ENCODE measurements at regions not wholly inside any gene's neighbourhood (a gene's known extent, or its start where the extent isn't known, plus 50 kb on each side); places are given as distances from the start of the nearest gene placed in this dataset.

DNA sequence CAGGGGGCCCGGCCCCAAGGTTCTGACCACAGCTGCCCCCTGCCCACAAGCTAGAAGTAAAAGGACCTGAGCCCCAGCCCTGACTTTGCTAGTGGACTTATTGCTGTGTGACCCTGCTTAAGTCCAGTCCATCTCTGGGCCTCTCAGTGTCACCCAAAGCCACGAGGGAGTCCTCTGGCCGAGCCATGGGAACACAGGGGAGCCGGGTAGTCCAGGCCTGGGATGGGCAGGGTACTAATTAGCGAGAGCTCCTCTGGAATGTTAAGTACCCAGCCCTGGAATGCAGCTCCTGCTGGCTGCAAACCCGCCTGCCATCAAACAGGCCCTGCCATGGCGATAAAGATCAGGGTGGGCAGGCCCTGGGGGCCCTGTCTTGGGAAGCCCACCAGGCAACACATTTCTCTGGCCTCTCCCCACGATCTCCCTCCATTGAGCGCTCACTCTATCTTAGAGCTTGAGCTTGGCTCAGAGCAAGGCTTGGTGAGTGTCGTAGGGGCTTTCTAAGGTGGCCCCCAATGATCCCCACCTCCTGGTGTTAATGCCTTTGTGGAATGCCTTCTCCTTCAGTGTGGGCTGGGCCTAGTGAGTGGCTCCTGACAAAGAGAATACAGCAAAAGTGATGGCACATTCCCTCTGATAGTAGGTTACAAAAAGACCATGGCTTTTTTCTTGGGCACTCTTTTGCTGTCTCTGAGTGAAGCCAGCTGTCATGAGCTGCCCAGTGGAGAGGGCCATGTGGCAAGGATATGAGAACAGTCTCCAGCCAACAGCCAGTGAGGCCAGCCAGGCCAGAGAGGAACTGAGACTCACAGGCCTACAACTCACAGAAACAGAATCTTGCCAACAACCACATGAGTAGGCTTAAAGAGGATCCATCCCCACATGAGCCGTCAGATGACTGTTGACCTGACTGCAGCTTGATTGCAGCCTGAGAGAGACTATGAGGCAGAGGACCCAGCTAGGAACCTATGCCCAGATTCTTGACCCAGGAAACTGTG is 133.1 kb downstream of the SMAD6 start:
- H3K27me3 ChIP-seq (replicated peaks; ENCODE audit: control insufficient read depth, insufficient read depth, low read length), result no peaks in the 10 kb centered on the region
- Mint-ChIP-seq H3K36me3 (ENCODE audit: insufficient read depth, unreplicated experiment) (no peaks in the 10 kb centered on the region), H3K4me1 (ENCODE audit: low read depth, unreplicated experiment) (peaks cover 6% of the 10 kb centered on the region), H3K27me3 (ENCODE audit: insufficient read depth, unreplicated experiment) (no peaks in the 10 kb centered on the region), H3K27ac (ENCODE audit: unreplicated experiment) (no peak overlapping the region), H3K9me3 (ENCODE audit: unreplicated experiment) (no peaks in the 10 kb centered on the region), H3K4me3 (ENCODE audit: unreplicated experiment) (no peak overlapping the region)
- TF ChIP-seq, protein P1, sequence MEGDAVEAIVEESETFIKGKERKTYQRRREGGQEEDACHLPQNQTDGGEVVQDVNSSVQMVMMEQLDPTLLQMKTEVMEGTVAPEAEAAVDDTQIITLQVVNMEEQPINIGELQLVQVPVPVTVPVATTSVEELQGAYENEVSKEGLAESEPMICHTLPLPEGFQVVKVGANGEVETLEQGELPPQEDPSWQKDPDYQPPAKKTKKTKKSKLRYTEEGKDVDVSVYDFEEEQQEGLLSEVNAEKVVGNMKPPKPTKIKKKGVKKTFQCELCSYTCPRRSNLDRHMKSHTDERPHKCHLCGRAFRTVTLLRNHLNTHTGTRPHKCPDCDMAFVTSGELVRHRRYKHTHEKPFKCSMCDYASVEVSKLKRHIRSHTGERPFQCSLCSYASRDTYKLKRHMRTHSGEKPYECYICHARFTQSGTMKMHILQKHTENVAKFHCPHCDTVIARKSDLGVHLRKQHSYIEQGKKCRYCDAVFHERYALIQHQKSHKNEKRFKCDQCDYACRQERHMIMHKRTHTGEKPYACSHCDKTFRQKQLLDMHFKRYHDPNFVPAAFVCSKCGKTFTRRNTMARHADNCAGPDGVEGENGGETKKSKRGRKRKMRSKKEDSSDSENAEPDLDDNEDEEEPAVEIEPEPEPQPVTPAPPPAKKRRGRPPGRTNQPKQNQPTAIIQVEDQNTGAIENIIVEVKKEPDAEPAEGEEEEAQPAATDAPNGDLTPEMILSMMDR (IDR thresholded peaks at IDR 0.05; ENCODE audit: insufficient read depth in 1 of 2, low read depth in 1 of 2, low read length in 1 of 2, severe bottlenecking in 1 of 2, unreplicated experiment in 1 of 2), result no peak
- no peak overlapping the region for H3K4me3 ChIP-seq (ENCODE audit: low read depth, low read length)
- ChIA-PET POLR2A (no interaction called here), CTCF (interaction anchor here (1.3 kb wide), 1 partner anchor 16 kb away, joined by 7 read pairs; no protein-coding TSS in a partner anchor)
- intact Hi-C loops (cut with micrococcal nuclease; ENCODE audit: unreplicated experiment), result no loop called here
- DNase-seq, result peak; percentile 22 to 69
- no TSS peak for BruUV-seq (replicated peaks)
- H3K9me3 ChIP-seq, result no peaks in the 10 kb centered on the region
- peaks cover 14% of the 10 kb centered on the region for H3K4me1 ChIP-seq
- no peaks in the 10 kb centered on the region for H3K36me3 ChIP-seq (ENCODE audit: control insufficient read depth, insufficient read depth, low read length)

DNA sequence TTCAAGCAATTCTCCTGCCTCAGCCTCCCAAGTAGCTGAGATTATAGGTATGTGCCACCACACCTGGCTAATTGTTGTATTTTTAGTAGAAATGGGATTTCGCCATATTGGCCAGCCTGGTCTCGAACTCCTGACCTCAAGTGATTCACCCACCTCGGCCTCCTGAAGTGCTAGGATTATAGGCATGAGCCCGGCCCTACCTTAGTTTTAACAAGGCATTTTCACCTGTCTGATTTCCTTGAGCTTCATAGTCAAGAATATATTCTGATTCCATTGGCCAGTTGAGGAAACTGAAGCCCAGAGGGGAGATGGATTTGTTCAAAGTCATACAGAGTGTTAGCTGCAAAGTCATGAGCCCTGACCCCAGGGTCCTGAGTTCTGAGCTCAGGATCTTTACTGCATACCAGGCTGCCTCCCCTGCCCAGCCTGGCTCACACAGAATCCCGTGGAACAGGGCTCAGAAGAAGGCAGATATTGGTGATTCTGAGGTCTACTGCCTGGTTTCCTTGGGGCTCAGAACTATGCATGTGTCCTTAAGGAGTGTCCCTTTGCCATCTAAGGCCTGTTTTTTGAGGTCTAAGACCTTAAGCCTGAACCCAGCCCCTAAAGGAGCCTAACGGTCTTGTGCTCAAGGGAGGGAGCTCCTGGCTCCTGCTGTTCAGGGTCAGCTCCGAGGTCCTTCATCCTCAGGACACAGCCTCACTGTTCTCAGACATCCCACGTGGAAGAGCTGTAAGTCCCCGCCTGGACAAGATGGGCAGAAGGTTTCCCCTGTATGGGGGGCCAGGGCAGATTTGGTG is 134.4 kb downstream of the SMAD6 start:
- no peak for DNase-seq
- TF ChIP-seq, protein P1 (IDR thresholded peaks at IDR 0.05; ENCODE audit: insufficient read depth in 1 of 2, low read depth in 1 of 2, low read length in 1 of 2, severe bottlenecking in 1 of 2, unreplicated experiment in 1 of 2), result no peak
- intact Hi-C loops (cut with micrococcal nuclease; ENCODE audit: unreplicated experiment), result no loop called here
- H3K36me3 Mint-ChIP-seq (ENCODE audit: insufficient read depth, unreplicated experiment), result no peaks in the 10 kb centered on the region
- Histone ChIP-seq H3K4me3 (ENCODE audit: low read depth, low read length) (no peak overlapping the region), H3K36me3 (ENCODE audit: control insufficient read depth, insufficient read depth, low read length) (no peaks in the 10 kb centered on the region), H3K4me1 (peaks cover 18% of the 10 kb centered on the region), H3K27me3 (replicated peaks; ENCODE audit: control insufficient read depth, insufficient read depth, low read length) (no peaks in the 10 kb centered on the region), H3K9me3 (no peaks in the 10 kb centered on the region)
- H3K4me1 Mint-ChIP-seq (ENCODE audit: low read depth, unreplicated experiment), result peaks cover 10% of the 10 kb centered on the region
- no peak overlapping the region for H3K27ac Mint-ChIP-seq (ENCODE audit: unreplicated experiment)
- no peaks in the 10 kb centered on the region for H3K27me3 Mint-ChIP-seq (ENCODE audit: insufficient read depth, unreplicated experiment)
- ChIA-PET POLR2A (no interaction called here), CTCF (interaction anchor here (1.2 kb wide), 1 partner anchor 15 kb away, joined by 3 read pairs; no protein-coding TSS in a partner anchor)
- no peak overlapping the region for H3K4me3 Mint-ChIP-seq (ENCODE audit: unreplicated experiment)
- BruUV-seq (replicated peaks), result no TSS peak
- no peaks in the 10 kb centered on the region for H3K9me3 Mint-ChIP-seq (ENCODE audit: unreplicated experiment)

DNA sequence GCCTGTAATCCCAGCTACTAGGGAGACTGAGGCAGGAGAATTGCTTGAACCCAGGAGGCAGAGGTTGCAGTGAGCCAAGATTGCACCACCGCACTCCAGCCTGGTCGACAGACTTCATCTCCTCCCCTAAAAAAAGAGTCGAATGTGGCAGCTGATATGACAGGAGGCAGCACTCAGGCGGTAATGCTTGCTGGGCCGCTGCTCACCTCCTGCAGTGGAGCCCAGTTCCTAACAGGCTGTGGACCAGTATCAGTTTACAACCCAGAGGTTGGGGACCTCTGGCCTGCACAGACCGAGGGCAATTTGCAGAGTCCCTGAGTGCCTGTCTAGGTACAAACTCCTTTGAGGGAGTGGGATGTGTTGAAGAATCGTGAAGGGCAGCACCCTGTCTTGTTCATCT is 136.2 kb downstream of the SMAD6 start:
- H3K27ac Mint-ChIP-seq (ENCODE audit: unreplicated experiment), result no peak overlapping the region
- POLR2A ChIA-PET, result no interaction called here
- intact Hi-C loops (cut with micrococcal nuclease; ENCODE audit: unreplicated experiment), result no loop called here
- BruUV-seq (replicated peaks), result no TSS peak
- peaks cover 29% of the 10 kb centered on the region for H3K4me1 ChIP-seq
- TF ChIP-seq, protein P1 (IDR thresholded peaks at IDR 0.05; ENCODE audit: insufficient read depth in 1 of 2, low read depth in 1 of 2, low read length in 1 of 2, severe bottlenecking in 1 of 2, unreplicated experiment in 1 of 2), result no peak
- H3K36me3 Mint-ChIP-seq (ENCODE audit: insufficient read depth, unreplicated experiment), result no peaks in the 10 kb centered on the region
- no peaks in the 10 kb centered on the region for H3K27me3 Mint-ChIP-seq (ENCODE audit: insufficient read depth, unreplicated experiment)
- DNase-seq, result no peak
- no peaks in the 10 kb centered on the region for H3K36me3 ChIP-seq (ENCODE audit: control insufficient read depth, insufficient read depth, low read length)
- H3K9me3 Mint-ChIP-seq (ENCODE audit: unreplicated experiment), result no peaks in the 10 kb centered on the region
- CTCF ChIA-PET, result no interaction called here
- H3K4me1 Mint-ChIP-seq (ENCODE audit: low read depth, unreplicated experiment), result peaks cover 18% of the 10 kb centered on the region
- H3K27me3 ChIP-seq (replicated peaks; ENCODE audit: control insufficient read depth, insufficient read depth, low read length), result no peaks in the 10 kb centered on the region
- H3K9me3 ChIP-seq, result no peaks in the 10 kb centered on the region
- no peak overlapping the region for H3K4me3 ChIP-seq (ENCODE audit: low read depth, low read length)
- H3K4me3 Mint-ChIP-seq (ENCODE audit: unreplicated experiment), result no peak overlapping the region

All from Caco-2 (cell line).